GM12891 (cell line): ENCODE measurements at regions not wholly inside any gene's neighbourhood (a gene's known extent, or its start where the extent isn't known, plus 50 kb on each side); places are given as distances from the start of the nearest gene placed in this dataset.

Experiments
- POLR2A ChIP-seq: IDR thresholded peaks from 2 replicates; pipeline ENCODE4 v1.6.1; 2011; ENCODE audit warnings: low read depth, low read length, control low read depth
- POLR2AphosphoS5 ChIP-seq: IDR thresholded peaks from 2 replicates; pipeline ENCODE4 v1.6.1; 2011; ENCODE audit warnings: low read depth, low read length, control low read depth
- SPI1 ChIP-seq: IDR thresholded peaks from 2 replicates; pipeline ENCODE4 v1.6.1; 2011; ENCODE audit warnings: low read depth, low read length, control low read depth

DNA sequence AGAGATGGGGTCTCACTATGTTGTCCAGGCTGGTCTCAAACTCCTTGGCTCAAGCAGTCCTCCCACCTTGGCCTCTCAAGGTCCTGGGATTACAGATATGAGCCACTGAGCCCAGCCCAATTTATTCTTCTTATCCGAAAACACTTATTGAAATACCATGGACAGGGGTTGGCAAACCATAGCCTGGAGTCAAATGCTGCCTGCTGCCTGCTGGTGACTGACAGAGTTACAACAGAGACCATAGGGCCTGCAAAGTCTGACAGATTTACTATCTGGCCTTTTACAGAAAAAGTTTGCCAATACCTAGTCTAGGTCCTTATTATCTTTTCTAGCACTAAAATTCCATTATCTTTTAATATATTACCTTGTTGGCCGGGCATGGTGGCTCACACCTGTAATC is 87.1 kb upstream of the ZNF281 start:
- TF ChIP-seq POLR2AphosphoS5 (no peak), SPI1 (no peak), POLR2A (no peak)
